HCT116 (cell line): ENCODE measurements at regions not wholly inside any gene's neighbourhood (a gene's known extent, or its start where the extent isn't known, plus 50 kb on each side); places are given as distances from the start of the nearest gene placed in this dataset.

Experiments used
- ATAC-seq: fragments of 200-7000 bp; cut with Tn5 transposase; 2 replicates; pipeline ENCODE4 v1.9.1; 2020; ENCODE audit warnings: mild to moderate bottlenecking, moderate library complexity
- BruUV-seq: library from RNA; stranded (reverse); fragments of 400-500 nt; replicated peaks from 2 replicates; lab custom pipeline; 2021; lab: Mats Ljungman, UMichigan
- CTCF ChIA-PET: fragments of 300-600 bp; sonication (Branson Sonifier 250); formaldehyde crosslinking; loops from one replicate; lab custom pipeline; 2021; ENCODE audit warnings: antibody characterized with exemption; lab: Charles Lee
- POLR2A ChIA-PET: fragments of 300-600, 350-600 bp; sonication (Branson Sonifier 250); formaldehyde crosslinking; loops from one replicate; lab custom pipeline; 2021; ENCODE audit warnings: antibody characterized with exemption; lab: Charles Lee
- RAD21 ChIA-PET, 2 experiments: fragments of 300-600 bp; sonication (Branson Sonifier 250); formaldehyde crosslinking; loops; one replicate each; lab custom pipeline; 2023; ENCODE audit warnings: low total read pairs in 2 of 2; ENCODE audit not compliant: uncharacterized antibody in 2 of 2, unreplicated experiment in 2 of 2, low non-redundant PET in 1 of 2; lab: Charles Lee
- DNase-seq: peaks from one replicate; pipeline ENCODE4 v3.0.0-alpha.2; 2010; ENCODE audit warnings: low read depth, low spot score
- H2AFZ ChIP-seq: fragments of 200-600 bp; shearing (Covaris generic), sonication (generic); 2 replicates; pipeline ENCODE4 v1.6.1; 2017; ENCODE audit warnings: low read depth, mixed run types, mixed read lengths, antibody characterized with exemption, low read length; ENCODE audit not compliant: poor library complexity, severe bottlenecking
- H3K27ac ChIP-seq: 2 replicates; pipeline ENCODE4 v1.5.1; 2012; ENCODE audit warnings: low read depth, low read length
- H3K27me3 ChIP-seq: fragments of 200-600 bp; sonication (generic); 2 replicates; pipeline ENCODE4 v1.6.1; 2016; ENCODE audit warnings: mixed run types, low read length, mixed read lengths; ENCODE audit not compliant: insufficient read depth
- H3K36me3 ChIP-seq, 2 experiments: fragments of 200-500 bp in 1 of 2; fragments of 200-600 bp in 1 of 2; sonication (Bioruptor generic) in 1 of 2; sonication (generic) in 1 of 2; 2 replicates each; pipeline versions ENCODE4 v1.5.1 to v1.6.1; 2014 to 2016; ENCODE audit warnings: low read length in 2 of 2, inconsistent platforms in 1 of 2, mixed read lengths in 1 of 2, mixed run types in 1 of 2; ENCODE audit not compliant: insufficient read depth in 2 of 2, control insufficient read depth in 1 of 2
- H3K4me1 ChIP-seq, 2 experiments: fragments of 200-600 bp in 1 of 2; sonication (generic) in 1 of 2; 2 replicates each; pipeline versions ENCODE4 v1.5.1 to v1.6.1; 2012 to 2017; ENCODE audit warnings: low read length in 2 of 2, inconsistent platforms in 1 of 2, mild to moderate bottlenecking in 1 of 2, mixed read lengths in 1 of 2, mixed run types in 1 of 2, moderate library complexity in 1 of 2; ENCODE audit not compliant: insufficient read depth in 2 of 2, control insufficient read depth in 1 of 2
- H3K4me2 ChIP-seq: fragments of 200-600 bp; sonication (generic); 2 replicates; pipeline ENCODE4 v1.6.1; 2017; ENCODE audit warnings: mixed run types, low read length, mixed read lengths
- H3K4me3 ChIP-seq, 2 experiments: fragments of 200-600 bp in 1 of 2; sonication (generic) in 1 of 2; replicated peaks in 1 of 2; 2 replicates each; pipeline ENCODE4 v1.5.1; 2011 to 2016; ENCODE audit warnings: low read length in 2 of 2, control low read depth in 1 of 2, low read depth in 1 of 2, mild to moderate bottlenecking in 1 of 2, mixed read lengths in 1 of 2, mixed run types in 1 of 2
- H3K79me2 ChIP-seq: fragments of 200-600 bp; sonication (generic); 2 replicates; pipeline ENCODE4 v1.6.1; 2017; ENCODE audit warnings: mild to moderate bottlenecking, mixed run types, low read length, moderate library complexity, mixed read lengths; ENCODE audit not compliant: insufficient read depth
- H3K9ac ChIP-seq: fragments of 200-600 bp; sonication (generic); 2 replicates; pipeline ENCODE4 v1.6.1; 2016; ENCODE audit warnings: low read length, mixed read lengths
- H3K9me2 ChIP-seq: fragments of 200-600 bp; sonication (generic), shearing (Covaris generic); 2 replicates; pipeline ENCODE4 v1.6.1; 2017; ENCODE audit warnings: mixed run types, mild to moderate bottlenecking, moderate library complexity; ENCODE audit not compliant: insufficient read depth
- H3K9me3 ChIP-seq, 2 experiments: fragments of 200-500 bp in 1 of 2; fragments of 200-600 bp in 1 of 2; sonication (Bioruptor generic) in 1 of 2; sonication (generic) in 1 of 2; 2 replicates each; pipeline ENCODE4 v1.6.1; 2014 to 2017; ENCODE audit warnings: low read length in 2 of 2, mixed read lengths in 2 of 2, inconsistent platforms in 1 of 2, low read depth in 1 of 2, mild to moderate bottlenecking in 1 of 2, mixed run types in 1 of 2, moderate library complexity in 1 of 2; ENCODE audit not compliant: control insufficient read depth in 1 of 2, insufficient read depth in 1 of 2
- H4K20me1 ChIP-seq: fragments of 200-600 bp; sonication (generic), shearing (Covaris generic); 2 replicates; pipeline ENCODE4 v1.6.1; 2017; ENCODE audit warnings: mixed run types, mild to moderate bottlenecking, moderate library complexity; ENCODE audit not compliant: insufficient read depth
- CEBPB ChIP-seq: IDR thresholded peaks from 2 replicates; pipeline ENCODE4 v1.6.1; 2012; ENCODE audit warnings: low read depth
- CTCF ChIP-seq, 3 experiments: fragments of 200-600 bp in 1 of 3; sonication (generic) in 1 of 3; IDR thresholded peaks in 2 of 3; conservative IDR thresholded peaks in 1 of 3; 2 replicates each; pipeline ENCODE4 v1.5.1; 2012 to 2017; ENCODE audit warnings: low read depth in 2 of 3, low read length in 2 of 3, antibody characterized with exemption in 1 of 3, borderline replicate concordance in 1 of 3, control low read depth in 1 of 3, mild to moderate bottlenecking in 1 of 3, mixed read lengths in 1 of 3, mixed run types in 1 of 3, moderate library complexity in 1 of 3; ENCODE audit not compliant: insufficient read depth in 1 of 3
- EZH2phosphoT487 ChIP-seq: fragments of 200-600 bp; IDR thresholded peaks from 2 replicates; pipeline ENCODE4 v1.6.1; 2018; ENCODE audit warnings: antibody characterized with exemption, borderline replicate concordance
- FOSL1 ChIP-seq: IDR thresholded peaks from 2 replicates; pipeline ENCODE4 v1.6.1; 2012; ENCODE audit warnings: low read depth
- JUND ChIP-seq: IDR thresholded peaks from 2 replicates; pipeline ENCODE4 v1.6.1; 2012
- POLR2A ChIP-seq: IDR thresholded peaks from 2 replicates; pipeline ENCODE4 v1.7.0; 2011; ENCODE audit warnings: borderline replicate concordance; ENCODE audit not compliant: insufficient read depth, insufficient read length; ENCODE audit errors: extremely low read depth
- POLR2AphosphoS5 ChIP-seq: IDR thresholded peaks from 2 replicates; pipeline ENCODE4 v1.6.1; 2011; ENCODE audit warnings: mild to moderate bottlenecking, low read depth, low read length, moderate library complexity
- REST ChIP-seq: IDR thresholded peaks from 2 replicates; pipeline ENCODE4 v1.6.1; 2012; ENCODE audit warnings: low read depth
- SIN3A ChIP-seq: IDR thresholded peaks from 2 replicates; pipeline ENCODE4 v1.6.1; 2012; ENCODE audit warnings: low read depth
- SP1 ChIP-seq: IDR thresholded peaks from 2 replicates; pipeline ENCODE4 v1.6.1; 2012; ENCODE audit warnings: low read depth
- YY1 ChIP-seq: IDR thresholded peaks from 2 replicates; pipeline ENCODE4 v1.6.1; 2011; ENCODE audit warnings: low read length, low read depth, moderate library complexity, mild to moderate bottlenecking; ENCODE audit not compliant: insufficient replicate concordance; ENCODE audit errors: extremely low read depth
- ZBTB33 ChIP-seq: IDR thresholded peaks from 2 replicates; pipeline ENCODE4 v1.6.1; 2011; ENCODE audit warnings: mild to moderate bottlenecking, low read length, moderate library complexity; ENCODE audit not compliant: insufficient replicate concordance; ENCODE audit errors: extremely low read depth
- ZFX ChIP-seq: fragments of 450-650 bp; IDR thresholded peaks from 2 replicates; pipeline ENCODE4 v1.6.1; 2017
- intact Hi-C: fragments of 100-400 bp; cut with micrococcal nuclease; formaldehyde crosslinking; loops from 2 replicates; pipeline ENCODE4 v1.10.0; 2022
- TF ChIP-seq, protein P1 (sequence below): IDR thresholded peaks from 2 replicates; pipeline ENCODE4 v1.6.1; 2012

GRCh38 chrX:16457239-16457638 is 192.7 kb upstream of the S100G start:
- Histone ChIP-seq H3K36me3 (no peaks in the 10 kb centered on the region), H3K9me2 (no peaks in the 10 kb centered on the region), H3K9ac (no peak overlapping the region), H4K20me1 (no peaks in the 10 kb centered on the region), H2AFZ (no peak overlapping the region), H3K27me3 (no peaks in the 10 kb centered on the region), H3K9me3 (no peaks in the 10 kb centered on the region), H3K27ac (no peak overlapping the region), H3K4me1 (no peaks in the 10 kb centered on the region), H3K79me2 (no peaks in the 10 kb centered on the region), H3K4me3 (no peak overlapping the region), H3K4me2 (no peak overlapping the region)
- intact Hi-C loops: no loop called here
- ChIA-PET POLR2A (no interaction called here), CTCF (no interaction called here), RAD21 (no interaction called here)
- ATAC-seq (no peak), DNase-seq (no peak)
- TF ChIP-seq POLR2AphosphoS5 (no peak), EZH2phosphoT487 (no peak), CEBPB (no peak), ZBTB33 (no peak), YY1 (no peak), JUND (no peak), SIN3A (no peak), FOSL1 (no peak), ZFX (no peak), SP1 (no peak), REST (no peak), CTCF (IDR thresholded peaks at IDR 0.05 in 2 of 3, conservative IDR thresholded peaks at IDR 0.05 in 1 of 3; ENCODE audit: borderline replicate concordance in 1 of 3, insufficient read depth in 1 of 3, low read depth in 2 of 3, low read length in 2 of 3) (no peak), POLR2A (no peak)
- TF ChIP-seq, protein P1, sequence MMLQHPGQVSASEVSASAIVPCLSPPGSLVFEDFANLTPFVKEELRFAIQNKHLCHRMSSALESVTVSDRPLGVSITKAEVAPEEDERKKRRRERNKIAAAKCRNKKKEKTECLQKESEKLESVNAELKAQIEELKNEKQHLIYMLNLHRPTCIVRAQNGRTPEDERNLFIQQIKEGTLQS: no peak
- BruUV-seq: no TSS peak
